Heart left ventricle (tissue), 13 donors: ENCODE measurements at regions not wholly inside any gene's neighbourhood (a gene's known extent, or its start where the extent isn't known, plus 50 kb on each side); places are given as distances from the start of the nearest gene placed in this dataset.

ENCODE experiments used
- POLR2A ChIP-seq, 2 donors: fragments of 450-650 bp; IDR thresholded peaks; one replicate each; pipeline ENCODE4 v1.6.1; 2017; ENCODE audit warnings: antibody characterized with exemption in 2 of 2, mild to moderate bottlenecking in 2 of 2, moderate library complexity in 2 of 2
- TF ChIP-seq, protein P1 (sequence below), 12 donors: fragments of 200-600 bp; sonication (generic) in 4 of 12; IDR thresholded peaks; one replicate each; pipeline versions ENCODE4 v1.5.0 to v1.8.0; 2018 to 2022; ENCODE audit warnings: antibody characterized with exemption in 12 of 12, mild to moderate bottlenecking in 5 of 12
- donor health status: ischemic (EF 13 %, LVEDD 7.1; RV severe dilation, severe dysfunction).
- donor health status: DM: no; HTN: yes; CAD: no.
- donor health status: DM: no; HTN: no; CAD: no.
- donor health status: ischemic (EF 25% LVEDD 6.9; RV normal size, moderate dysfunction).
- donor health status: ischemic (EF 25% LVEDD 5.7; RV mildly dilated, moderate dysfunction).
- donor health status: ischemic (EF 35%, LVEDD 5.7; RV mildly dilated, moderate dysfunction).
- donor health status: nonischemic (EF 11% LVEDD 7.7; RV severe dilation, severe dysfunction).
- donor health status: DM: yes; HTN: yes; CAD: no.
- donor health status: PGD.
- donor health status: ischemic (EF 29% LVEDD 5.4; RV normal size, mild dysfunction).
- donor health status: nonischemic (EF 23%, LVEDD 6.1; RV moderate dilation, normal function).

DNA sequence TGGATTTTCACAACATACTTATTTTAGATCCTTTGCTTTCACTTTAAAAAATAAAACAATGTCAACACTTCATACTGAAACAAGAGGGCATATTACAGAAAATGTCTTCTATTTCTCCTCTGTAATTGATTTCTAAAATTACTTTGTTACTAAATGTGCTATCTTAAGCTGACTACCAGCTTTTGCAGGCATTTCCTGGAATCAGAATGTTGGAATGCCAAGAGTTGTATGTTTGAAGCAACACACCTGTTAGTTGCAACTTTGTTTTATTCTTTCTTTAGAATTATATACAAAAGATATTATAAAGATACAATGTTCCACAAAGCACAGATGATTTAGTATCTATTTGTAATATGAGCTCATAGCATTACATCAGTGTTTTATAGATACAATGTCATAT lies 62.5 kb upstream of the TMEM170B start:
- TF ChIP-seq, protein P1, sequence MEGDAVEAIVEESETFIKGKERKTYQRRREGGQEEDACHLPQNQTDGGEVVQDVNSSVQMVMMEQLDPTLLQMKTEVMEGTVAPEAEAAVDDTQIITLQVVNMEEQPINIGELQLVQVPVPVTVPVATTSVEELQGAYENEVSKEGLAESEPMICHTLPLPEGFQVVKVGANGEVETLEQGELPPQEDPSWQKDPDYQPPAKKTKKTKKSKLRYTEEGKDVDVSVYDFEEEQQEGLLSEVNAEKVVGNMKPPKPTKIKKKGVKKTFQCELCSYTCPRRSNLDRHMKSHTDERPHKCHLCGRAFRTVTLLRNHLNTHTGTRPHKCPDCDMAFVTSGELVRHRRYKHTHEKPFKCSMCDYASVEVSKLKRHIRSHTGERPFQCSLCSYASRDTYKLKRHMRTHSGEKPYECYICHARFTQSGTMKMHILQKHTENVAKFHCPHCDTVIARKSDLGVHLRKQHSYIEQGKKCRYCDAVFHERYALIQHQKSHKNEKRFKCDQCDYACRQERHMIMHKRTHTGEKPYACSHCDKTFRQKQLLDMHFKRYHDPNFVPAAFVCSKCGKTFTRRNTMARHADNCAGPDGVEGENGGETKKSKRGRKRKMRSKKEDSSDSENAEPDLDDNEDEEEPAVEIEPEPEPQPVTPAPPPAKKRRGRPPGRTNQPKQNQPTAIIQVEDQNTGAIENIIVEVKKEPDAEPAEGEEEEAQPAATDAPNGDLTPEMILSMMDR (IDR thresholded peaks at IDR 0.05) = no peak
- no peak for TF ChIP-seq POLR2A (IDR thresholded peaks at IDR 0.05)
